HepG2 (cell line): ENCODE measurements at regions not wholly inside any gene's neighbourhood (a gene's known extent, or its start where the extent isn't known, plus 50 kb on each side); places are given as distances from the start of the nearest gene placed in this dataset.

Source experiments
- ATAC-seq: fragments of 200-7000 bp; cut with Tn5 transposase; 3 replicates; pipeline ENCODE4 v1.9.1; 2020; ENCODE audit warnings: mild to moderate bottlenecking, moderate library complexity
- BruUV-seq: library from RNA; stranded (reverse); fragments of 400-500 nt; replicated peaks from 2 replicates; lab custom pipeline; 2021; lab: Mats Ljungman, UMichigan
- CTCF ChIA-PET: fragments of 300-600 bp; formaldehyde crosslinking; extraction: SDS; loops from one replicate; lab custom pipeline; 2021; ENCODE audit warnings: low total read pairs, inconsistent platforms, low intra/inter-chr PET ratio; lab: Yijun Ruan, JAX
- POLR2A ChIA-PET: fragments of 350-600 bp; sonication (Branson Sonifier 250); formaldehyde crosslinking; loops from one replicate; lab custom pipeline; 2020; ENCODE audit warnings: antibody characterized with exemption, inconsistent platforms; lab: Yijun Ruan, JAX
- DNase-seq: peaks from one replicate; pipeline ENCODE4 v3.0.0-alpha.2; 2015; ENCODE audit warnings: low spot score
- FAIRE-seq: peaks from 3 replicates; lab custom pipeline; 2011; peaks lifted over from hg19 to GRCh38; lab: Jason Lieb, UNC
- H2AFZ ChIP-seq: one replicate; pipeline ENCODE4 v1.6.1; 2011; ENCODE audit warnings: low read length, inconsistent platforms
- H3K27ac ChIP-seq: fragments of 300-600 bp; 3 replicates; pipeline ENCODE4 v1.8.0; 2011; ENCODE audit warnings: mixed run types, mild to moderate bottlenecking, mixed read lengths, low read length, inconsistent platforms; ENCODE audit not compliant: insufficient read depth; ENCODE audit errors: extremely low read length
- H3K27me3 ChIP-seq, 2 experiments: fragments of 200-600 bp in 1 of 2; 2 replicates in 1 of 2; 3 replicates in 1 of 2; pipeline versions ENCODE4 v1.6.0 to v1.8.0; 2011; ENCODE audit warnings: low read length in 2 of 2, mild to moderate bottlenecking in 2 of 2, moderate library complexity in 2 of 2, inconsistent platforms in 1 of 2; ENCODE audit not compliant: insufficient read depth in 2 of 2, control insufficient read depth in 1 of 2
- H3K36me3 ChIP-seq, 2 experiments: fragments of 200-600 bp in 1 of 2; replicated peaks in 1 of 2; 2 replicates in 1 of 2; 3 replicates in 1 of 2; pipeline versions ENCODE4 v1.5.1 to v1.8.0; 2011; ENCODE audit warnings: low read length in 2 of 2, inconsistent platforms in 1 of 2; ENCODE audit not compliant: insufficient read depth in 2 of 2, control insufficient read depth in 1 of 2
- H3K4me1 ChIP-seq: 2 replicates; pipeline ENCODE4 v1.5.1; 2012; ENCODE audit warnings: low read length, inconsistent platforms; ENCODE audit not compliant: insufficient read depth
- H3K4me2 ChIP-seq: 2 replicates; pipeline ENCODE4 v1.6.0; 2011; ENCODE audit warnings: low read depth, low read length, inconsistent platforms
- H3K4me3 ChIP-seq, 3 experiments: fragments of 200-600 bp in 1 of 3; sonication (generic), shearing (Covaris generic) in 1 of 3; replicated peaks in 1 of 3; 2 replicates each; pipeline ENCODE4 v1.5.1; 2011 to 2016; ENCODE audit warnings: low read length in 3 of 3, inconsistent platforms in 2 of 3, low read depth in 2 of 3, mild to moderate bottlenecking in 2 of 3, control low read depth in 1 of 3, mixed read lengths in 1 of 3; ENCODE audit not compliant: insufficient read depth in 1 of 3
- H3K79me2 ChIP-seq: one replicate; pipeline ENCODE4 v1.6.1; 2011; ENCODE audit warnings: low read length, inconsistent platforms; ENCODE audit not compliant: insufficient read depth
- H3K9ac ChIP-seq: 2 replicates; pipeline ENCODE4 v1.6.0; 2011; ENCODE audit warnings: mild to moderate bottlenecking, low read depth, low read length, inconsistent platforms; ENCODE audit not compliant: insufficient read depth
- H3K9me3 ChIP-seq: 2 replicates; pipeline ENCODE4 v1.5.1; 2012; ENCODE audit warnings: mild to moderate bottlenecking, low read length
- H4K20me1 ChIP-seq: 2 replicates; pipeline ENCODE4 v1.6.0; 2011; ENCODE audit warnings: inconsistent platforms, mild to moderate bottlenecking, low read length, moderate library complexity; ENCODE audit not compliant: insufficient read depth
- ASH2L ChIP-seq: fragments of 300-600, 200-600 bp; sonication (generic); IDR thresholded peaks from 2 replicates; pipeline ENCODE4 v1.7.0; 2017; ENCODE audit warnings: low read depth, mild to moderate bottlenecking, moderate library complexity, mixed read lengths, low read length; ENCODE audit not compliant: insufficient read length
- CC2D1A ChIP-seq: sonication (generic); formaldehyde crosslinking; IDR thresholded peaks from 2 replicates; pipeline ENCODE4 v1.8.1; 2023; ENCODE audit warnings: mild to moderate bottlenecking, missing genetic modification reagents
- CCAR2 ChIP-seq: fragments of 200-400 bp; formaldehyde crosslinking; optimal IDR thresholded peaks from 2 replicates; pipeline ENCODE3; 2018; ENCODE audit warnings: low read depth, mild to moderate bottlenecking, low read length, moderate library complexity
- HDAC1 ChIP-seq: sonication (generic); formaldehyde crosslinking; IDR thresholded peaks from 2 replicates; pipeline ENCODE4 v1.5.1; 2020; ENCODE audit warnings: mild to moderate bottlenecking, missing genetic modification reagents
- KDM5B ChIP-seq: sonication (generic); formaldehyde crosslinking; IDR thresholded peaks from 2 replicates; pipeline ENCODE4 v1.4.0; 2020; ENCODE audit warnings: missing genetic modification reagents, mild to moderate bottlenecking, borderline replicate concordance
- SOX13 ChIP-seq, 3 experiments: fragments of 450-650 bp in 1 of 3; sonication (generic) in 1 of 3; formaldehyde crosslinking in 1 of 3; IDR thresholded peaks in 2 of 3; conservative IDR thresholded peaks in 1 of 3; 2 replicates each; pipeline versions ENCODE4 v1.5.0 to v1.6.1; 2016 to 2020; ENCODE audit warnings: antibody characterized with exemption in 1 of 3, mild to moderate bottlenecking in 1 of 3, missing compliant biosample characterization in 1 of 3, missing genetic modification reagents in 1 of 3, moderate library complexity in 1 of 3
- ZBTB8A ChIP-seq: sonication (generic); formaldehyde crosslinking; IDR thresholded peaks from 2 replicates; pipeline ENCODE4 v1.4.0; 2020; ENCODE audit warnings: mild to moderate bottlenecking, low read depth, missing genetic modification reagents, borderline replicate concordance
- ZNF720 ChIP-seq: sonication (generic); formaldehyde crosslinking; IDR thresholded peaks from 2 replicates; pipeline ENCODE4 v1.4.0; 2020; ENCODE audit warnings: missing genetic modification reagents
- ZNF775 ChIP-seq: sonication (generic); formaldehyde crosslinking; IDR thresholded peaks from 2 replicates; pipeline ENCODE4 v1.4.0; 2020; ENCODE audit warnings: missing genetic modification reagents, mild to moderate bottlenecking, moderate library complexity, borderline replicate concordance
- WGBS: methylation state at CpG from one replicate; pipeline ENCODE4 v1.1.6; 2017; ENCODE audit warnings: low lambda C conversion rate; 5-methylcytosine and 5-hydroxymethylcytosine counted together
- in situ Hi-C: cut with HindIII; loops from 2 replicates; pipeline ENCODE4 v1.10.0; 2017; ENCODE audit warnings: low pct_unique_long_range_greater_than_20kb; ENCODE audit not compliant: extremely low pct_ligation_motif_present
- intact Hi-C: fragments of 100-400 bp; cut with micrococcal nuclease; formaldehyde crosslinking; loops from one replicate; pipeline ENCODE4 v1.10.0; 2022; ENCODE audit not compliant: unreplicated experiment
- TF ChIP-seq, protein P1 (sequence below): IDR thresholded peaks from 2 replicates; pipeline ENCODE4 v1.6.1; 2018; ENCODE audit warnings: missing genetic modification reagents
- TF ChIP-seq, protein P2 (sequence below), 2 experiments: sonication (generic) in 1 of 2; formaldehyde crosslinking in 1 of 2; IDR thresholded peaks; 2 replicates each; pipeline versions ENCODE4 v1.5.1 to v1.6.1; 2011 to 2020; ENCODE audit warnings: borderline replicate concordance in 1 of 2, low read depth in 1 of 2, low read length in 1 of 2, mild to moderate bottlenecking in 1 of 2, missing genetic modification reagents in 1 of 2, moderate library complexity in 1 of 2

DNA sequence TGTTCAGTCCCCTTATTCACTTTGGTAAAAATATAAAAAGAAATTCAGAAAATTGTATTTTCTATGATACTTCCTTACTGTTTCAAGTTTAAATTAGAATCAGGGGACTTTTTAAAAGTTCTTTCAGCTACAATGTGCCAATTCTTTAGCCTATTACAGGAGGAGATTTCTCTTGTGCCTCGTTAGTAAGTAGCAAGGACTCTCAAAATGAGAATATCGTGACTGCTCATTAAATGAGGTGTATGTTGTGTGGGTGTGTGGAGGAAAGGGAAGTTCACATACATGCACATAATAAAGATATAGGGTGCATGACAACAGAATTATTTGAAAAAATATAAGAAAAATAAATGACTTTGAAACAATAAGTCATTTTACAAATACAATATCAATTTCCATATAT is 190.5 kb downstream of the DTHD1 start:
- CTCF ChIA-PET = no interaction called here

More for the DNA sequence above, 190.5 kb downstream of the DTHD1 start:
- Histone ChIP-seq H3K4me1 (no peaks in the 10 kb centered on the region), H4K20me1 (no peaks in the 10 kb centered on the region), H3K4me2 (no peak overlapping the region), H3K9ac (no peak overlapping the region), H3K4me3 (no peak overlapping the region), H3K27me3 (no peaks in the 10 kb centered on the region), H3K36me3 (no peaks in the 10 kb centered on the region), H3K79me2 (no peaks in the 10 kb centered on the region), H3K27ac (no peak overlapping the region), H3K9me3 (no peaks in the 10 kb centered on the region), H2AFZ (no peak overlapping the region)
- POLR2A ChIA-PET = no interaction called here
- FAIRE-seq (no peak), DNase-seq (no peak), ATAC-seq (no peak)
- WGBS = 1% methylated on average over 2 of the region's 2 CpGs
- in situ Hi-C loops = no loop called here
- no TSS peak for BruUV-seq
- no peak for TF ChIP-seq ZBTB8A
- no peak for TF ChIP-seq CC2D1A
- TF ChIP-seq CCAR2 = no peak
- TF ChIP-seq, protein P1, sequence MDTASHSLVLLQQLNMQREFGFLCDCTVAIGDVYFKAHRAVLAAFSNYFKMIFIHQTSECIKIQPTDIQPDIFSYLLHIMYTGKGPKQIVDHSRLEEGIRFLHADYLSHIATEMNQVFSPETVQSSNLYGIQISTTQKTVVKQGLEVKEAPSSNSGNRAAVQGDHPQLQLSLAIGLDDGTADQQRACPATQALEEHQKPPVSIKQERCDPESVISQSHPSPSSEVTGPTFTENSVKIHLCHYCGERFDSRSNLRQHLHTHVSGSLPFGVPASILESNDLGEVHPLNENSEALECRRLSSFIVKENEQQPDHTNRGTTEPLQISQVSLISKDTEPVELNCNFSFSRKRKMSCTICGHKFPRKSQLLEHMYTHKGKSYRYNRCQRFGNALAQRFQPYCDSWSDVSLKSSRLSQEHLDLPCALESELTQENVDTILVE (CRISPR knock-in tag) = no peak
- no peak for TF ChIP-seq ZNF775
- no peak for TF ChIP-seq ZNF720 (CRISPR knock-in tag)
- no peak for TF ChIP-seq SOX13 (IDR thresholded peaks at IDR 0.05)
- no peak for TF ChIP-seq SOX13 (CRISPR knock-in tag; conservative IDR thresholded peaks at IDR 0.05 in 1 of 2, IDR thresholded peaks at IDR 0.05 in 1 of 2)
- TF ChIP-seq, protein P2, sequence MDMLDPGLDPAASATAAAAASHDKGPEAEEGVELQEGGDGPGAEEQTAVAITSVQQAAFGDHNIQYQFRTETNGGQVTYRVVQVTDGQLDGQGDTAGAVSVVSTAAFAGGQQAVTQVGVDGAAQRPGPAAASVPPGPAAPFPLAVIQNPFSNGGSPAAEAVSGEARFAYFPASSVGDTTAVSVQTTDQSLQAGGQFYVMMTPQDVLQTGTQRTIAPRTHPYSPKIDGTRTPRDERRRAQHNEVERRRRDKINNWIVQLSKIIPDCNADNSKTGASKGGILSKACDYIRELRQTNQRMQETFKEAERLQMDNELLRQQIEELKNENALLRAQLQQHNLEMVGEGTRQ (IDR thresholded peaks at IDR 0.05; ENCODE audit: low read depth, low read length) = no peak
- TF ChIP-seq, protein P2 (CRISPR knock-in tag; IDR thresholded peaks at IDR 0.05; ENCODE audit: borderline replicate concordance) = no peak
- TF ChIP-seq HDAC1 (CRISPR knock-in tag) = no peak
- TF ChIP-seq KDM5B (CRISPR knock-in tag) = no peak
- no peak for TF ChIP-seq ASH2L
- intact Hi-C loops = no loop called here
